HepG2 (cell line): ENCODE measurements at regions not wholly inside any gene's neighbourhood (a gene's known extent, or its start where the extent isn't known, plus 50 kb on each side); places are given as distances from the start of the nearest gene placed in this dataset.

ENCODE experiments used
- ARNT ChIP-seq: fragments of 450-650 bp; IDR thresholded peaks from 2 replicates; pipeline ENCODE4 v1.6.1; 2017
- ATF1 ChIP-seq: IDR thresholded peaks from 2 replicates; pipeline ENCODE4 v1.6.1; 2016; ENCODE audit warnings: mild to moderate bottlenecking, control low read depth
- CBFB ChIP-seq: sonication (generic); formaldehyde crosslinking; IDR thresholded peaks from 2 replicates; pipeline ENCODE4 v1.4.0; 2020; ENCODE audit warnings: missing genetic modification reagents
- CHD4 ChIP-seq: fragments of 200-600 bp; sonication (generic); IDR thresholded peaks from 2 replicates; pipeline ENCODE4 v1.7.0; 2017; ENCODE audit warnings: mild to moderate bottlenecking, low read length, borderline replicate concordance
- CTCF ChIP-seq: sonication (generic); formaldehyde crosslinking; IDR thresholded peaks from 2 replicates; pipeline ENCODE4 v1.5.0; 2020; ENCODE audit warnings: mild to moderate bottlenecking, missing genetic modification reagents, moderate library complexity
- ELF1 ChIP-seq: sonication (generic); formaldehyde crosslinking; IDR thresholded peaks from 2 replicates; pipeline ENCODE4 v1.4.0; 2020; ENCODE audit warnings: missing genetic modification reagents
- ERF ChIP-seq: IDR thresholded peaks from 2 replicates; pipeline ENCODE4 v1.6.1; 2018; ENCODE audit warnings: missing biosample characterization, missing genetic modification reagents
- MXD1 ChIP-seq: sonication (generic); formaldehyde crosslinking; IDR thresholded peaks from 2 replicates; pipeline ENCODE4 v1.4.0; 2020; ENCODE audit warnings: mild to moderate bottlenecking, missing genetic modification reagents
- POLR2A ChIP-seq, 2 experiments: IDR thresholded peaks; 2 replicates each; pipeline ENCODE4 v1.6.1; 2011; ENCODE audit warnings: low read depth in 2 of 2, low read length in 2 of 2, mild to moderate bottlenecking in 1 of 2, moderate library complexity in 1 of 2; ENCODE audit not compliant: insufficient read depth in 1 of 2
- ZNF280B ChIP-seq: sonication (generic); formaldehyde crosslinking; IDR thresholded peaks from 2 replicates; pipeline ENCODE4 v1.5.0; 2020; ENCODE audit warnings: missing genetic modification reagents, mild to moderate bottlenecking, borderline replicate concordance
- ZNF317 ChIP-seq: sonication (generic); formaldehyde crosslinking; IDR thresholded peaks from 2 replicates; pipeline ENCODE4 v1.5.0; 2020; ENCODE audit warnings: mild to moderate bottlenecking, missing genetic modification reagents
- ZNF589 ChIP-seq: sonication (generic); formaldehyde crosslinking; conservative IDR thresholded peaks from 2 replicates; pipeline ENCODE4 v1.8.0; 2022; ENCODE audit warnings: mild to moderate bottlenecking, moderate library complexity, missing genetic modification reagents

GRCh38 chr4:140315970-140316369, 57.5 kb upstream of the SCOC start:
- no peak for TF ChIP-seq CTCF (CRISPR knock-in tag)
- TF ChIP-seq ATF1 = no peak
- no peak for TF ChIP-seq CHD4
- TF ChIP-seq ZNF280B (CRISPR knock-in tag) = no peak
- no peak for TF ChIP-seq ZNF317 (CRISPR knock-in tag)
- TF ChIP-seq ERF (CRISPR knock-in tag) = no peak
- TF ChIP-seq ARNT = no peak
- no peak for TF ChIP-seq ELF1 (CRISPR knock-in tag)
- no peak for TF ChIP-seq POLR2A (IDR thresholded peaks at IDR 0.05; ENCODE audit: insufficient read depth in 1 of 2, low read depth in 2 of 2, low read length in 2 of 2)
- no peak for TF ChIP-seq ZNF589 (CRISPR knock-in tag)
- no peak for TF ChIP-seq CBFB (CRISPR knock-in tag)
- TF ChIP-seq MXD1 (CRISPR knock-in tag) = no peak
